ENCODE measurements at regions not wholly inside any gene's neighbourhood (a gene's known extent, or its start where the extent isn't known, plus 50 kb on each side); places are given as distances from the start of the nearest gene placed in this dataset.

- no peaks in the 10 kb centered on the region for H3K27me3 ChIP-seq (ENCODE audit: control insufficient read depth in 3 of 3, insufficient read depth in 3 of 3, low read depth in 1 of 3, low read length in 3 of 3)
- H3K4me2 ChIP-seq (ENCODE audit: insufficient read depth, low read length, poor library complexity, severe bottlenecking), result no peak overlapping the region
- H4K8ac ChIP-seq (ENCODE audit: low read depth, low read length), result no peak overlapping the region
- no peak overlapping the region for H2BK12ac ChIP-seq (ENCODE audit: low read length)
- no peak overlapping the region for H3K27ac ChIP-seq (replicated peaks; ENCODE audit: low read length)
- no peak overlapping the region for H2AK5ac ChIP-seq (ENCODE audit: low read depth, low read length)
- no peak overlapping the region for H3K9ac ChIP-seq (ENCODE audit: low read depth, low read length, poor library complexity)
- H2AFZ ChIP-seq (ENCODE audit: low read length), result no peak overlapping the region
- H3K9me3 ChIP-seq (replicated peaks in 1 of 2; ENCODE audit: control insufficient read depth in 2 of 2, insufficient read depth in 1 of 2, low read depth in 1 of 2, low read length in 2 of 2), result no peaks in the 10 kb centered on the region
- no peak overlapping the region for H3K4me3 ChIP-seq (ENCODE audit: low read length in 2 of 2)
- no peak for DNase-seq (ENCODE audit: low spot score)
- H3K4ac ChIP-seq (ENCODE audit: low read length), result no peak overlapping the region
- H3K36me3 ChIP-seq (replicated peaks in 1 of 2; ENCODE audit: control insufficient read depth in 2 of 2, insufficient read depth in 2 of 2, low read length in 2 of 2), result no peaks in the 10 kb centered on the region
- H2BK15ac ChIP-seq (ENCODE audit: low read length), result no peak overlapping the region
- H3K14ac ChIP-seq (ENCODE audit: low read length), result no peak overlapping the region
- no peak overlapping the region for H4K91ac ChIP-seq (ENCODE audit: low read depth, low read length, poor library complexity)
- H3K18ac ChIP-seq (ENCODE audit: low read length), result no peak overlapping the region
- no peaks in the 10 kb centered on the region for H3K4me1 ChIP-seq (ENCODE audit: control insufficient read depth in 2 of 2, insufficient read depth in 1 of 2, low read depth in 1 of 2, low read length in 2 of 2)
- H3K23ac ChIP-seq (ENCODE audit: low read depth, low read length, poor library complexity), result no peak overlapping the region
- no peak overlapping the region for H2BK120ac ChIP-seq (ENCODE audit: low read depth, low read length)
- WGBS, 2 donors (ENCODE audit: extremely low coverage in 2 of 2, insufficient read length in 2 of 2, insufficient replicate concordance in 1 of 2), result no CpG with 5 or more reads among the region's 3 CpGs
- no peaks in the 10 kb centered on the region for H3K79me1 ChIP-seq (ENCODE audit: low read depth, low read length)
- no peak overlapping the region for H2BK5ac ChIP-seq (ENCODE audit: low read length)
Observed at GRCh38 chr11:24238771-24239645, 257.8 kb upstream of the LUZP2 start.

DNA sequence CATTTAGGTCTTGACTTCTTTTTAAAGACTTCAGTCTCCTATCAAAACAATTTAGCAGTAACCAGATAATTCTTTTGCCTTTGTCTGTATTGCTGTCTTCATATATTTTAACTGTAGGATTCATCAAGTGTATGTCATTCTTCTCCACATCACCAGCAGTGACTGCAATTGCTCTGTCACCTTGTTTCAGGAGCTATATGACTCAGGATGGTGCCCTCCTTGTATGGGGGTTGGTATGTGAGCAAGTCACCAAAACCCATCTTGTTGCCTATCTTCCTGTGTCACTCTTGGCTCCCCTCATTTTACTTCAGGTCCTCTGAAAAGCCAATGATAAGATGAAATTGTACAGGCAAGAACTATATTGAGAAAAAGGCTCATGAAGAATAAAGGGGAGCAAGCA lies 256.9 kb upstream of the LUZP2 start:
- H3K4me3 ChIP-seq (ENCODE audit: low read length in 2 of 2), result no peak overlapping the region
- no peak overlapping the region for H3K14ac ChIP-seq (ENCODE audit: low read length)
- no peak overlapping the region for H3K4ac ChIP-seq (ENCODE audit: low read length)
- H4K8ac ChIP-seq (ENCODE audit: low read depth, low read length), result no peak overlapping the region
- no peaks in the 10 kb centered on the region for H3K4me1 ChIP-seq (ENCODE audit: control insufficient read depth in 2 of 2, insufficient read depth in 1 of 2, low read depth in 1 of 2, low read length in 2 of 2)
- H3K79me1 ChIP-seq (ENCODE audit: low read depth, low read length), result no peaks in the 10 kb centered on the region
- no peak for DNase-seq (ENCODE audit: low spot score)
- H2BK12ac ChIP-seq (ENCODE audit: low read length), result no peak overlapping the region
- H3K18ac ChIP-seq (ENCODE audit: low read length), result no peak overlapping the region
- H2BK15ac ChIP-seq (ENCODE audit: low read length), result no peak overlapping the region
- H3K9ac ChIP-seq (ENCODE audit: low read depth, low read length, poor library complexity), result no peak overlapping the region
- no peaks in the 10 kb centered on the region for H3K9me3 ChIP-seq (replicated peaks in 1 of 2; ENCODE audit: control insufficient read depth in 2 of 2, insufficient read depth in 1 of 2, low read depth in 1 of 2, low read length in 2 of 2)
- H3K23ac ChIP-seq (ENCODE audit: low read depth, low read length, poor library complexity), result no peak overlapping the region
- H4K91ac ChIP-seq (ENCODE audit: low read depth, low read length, poor library complexity), result no peak overlapping the region
- no peak overlapping the region for H2AFZ ChIP-seq (ENCODE audit: low read length)
- H3K27ac ChIP-seq (replicated peaks; ENCODE audit: low read length), result no peak overlapping the region
- H3K36me3 ChIP-seq (replicated peaks in 1 of 2; ENCODE audit: control insufficient read depth in 2 of 2, insufficient read depth in 2 of 2, low read length in 2 of 2), result no peaks in the 10 kb centered on the region
- H3K4me2 ChIP-seq (ENCODE audit: insufficient read depth, low read length, poor library complexity, severe bottlenecking), result no peak overlapping the region
- no peaks in the 10 kb centered on the region for H3K27me3 ChIP-seq (ENCODE audit: control insufficient read depth in 3 of 3, insufficient read depth in 3 of 3, low read depth in 1 of 3, low read length in 3 of 3)
- no peak overlapping the region for H2AK5ac ChIP-seq (ENCODE audit: low read depth, low read length)
- no peak overlapping the region for H2BK5ac ChIP-seq (ENCODE audit: low read length)
- H2BK120ac ChIP-seq (ENCODE audit: low read depth, low read length), result no peak overlapping the region

DNA sequence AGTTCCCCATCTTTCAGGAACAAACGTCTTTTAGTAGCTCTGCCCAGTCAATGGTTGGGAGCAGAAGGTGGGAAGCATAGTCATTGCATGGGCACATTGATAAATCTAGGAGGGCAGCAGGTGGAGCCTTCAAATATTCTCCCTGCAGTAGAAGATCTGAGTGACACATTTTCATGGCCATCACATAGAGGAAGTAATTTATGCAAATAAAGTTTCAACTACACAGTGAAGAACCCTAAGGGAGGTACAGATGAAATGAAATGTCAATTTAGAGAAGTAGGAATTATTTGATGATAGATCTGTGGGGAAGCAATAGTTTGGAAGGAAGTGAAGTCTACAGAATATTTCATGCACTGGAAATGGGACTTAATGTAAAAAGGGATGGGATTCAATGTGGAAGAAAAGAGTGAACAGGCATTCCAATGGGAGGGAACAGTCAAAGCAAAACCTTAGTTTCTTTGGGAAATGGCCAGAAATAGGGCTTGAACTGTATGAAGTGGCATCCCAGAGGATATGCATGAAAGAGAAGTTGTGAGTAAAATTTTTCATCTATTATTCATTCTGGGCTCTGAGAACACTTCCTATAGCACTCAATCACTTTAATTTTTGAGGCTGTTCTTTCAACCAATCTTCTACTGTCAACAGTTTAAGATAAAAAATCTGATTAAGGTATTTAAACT lies 256.2 kb upstream of the LUZP2 start:
- no peaks in the 10 kb centered on the region for H3K9me3 ChIP-seq (replicated peaks in 1 of 2; ENCODE audit: control insufficient read depth in 2 of 2, insufficient read depth in 1 of 2, low read depth in 1 of 2, low read length in 2 of 2)
- no CpG with 5 or more reads among the region's 1 CpG for WGBS, 2 donors (ENCODE audit: extremely low coverage in 2 of 2, insufficient read length in 2 of 2, insufficient replicate concordance in 1 of 2)
- no peaks in the 10 kb centered on the region for H3K27me3 ChIP-seq (ENCODE audit: control insufficient read depth in 3 of 3, insufficient read depth in 3 of 3, low read depth in 1 of 3, low read length in 3 of 3)
- H4K91ac ChIP-seq (ENCODE audit: low read depth, low read length, poor library complexity), result no peak overlapping the region
- DNase-seq (ENCODE audit: low spot score), result no peak
- H3K4ac ChIP-seq (ENCODE audit: low read length), result no peak overlapping the region
- H2BK120ac ChIP-seq (ENCODE audit: low read depth, low read length), result no peak overlapping the region
- no peaks in the 10 kb centered on the region for H3K4me1 ChIP-seq (ENCODE audit: control insufficient read depth in 2 of 2, insufficient read depth in 1 of 2, low read depth in 1 of 2, low read length in 2 of 2)
- H3K9ac ChIP-seq (ENCODE audit: low read depth, low read length, poor library complexity), result no peak overlapping the region
- H2AK5ac ChIP-seq (ENCODE audit: low read depth, low read length), result no peak overlapping the region
- no peak overlapping the region for H3K27ac ChIP-seq (replicated peaks; ENCODE audit: low read length)
- H3K79me1 ChIP-seq (ENCODE audit: low read depth, low read length), result no peaks in the 10 kb centered on the region
- H4K8ac ChIP-seq (ENCODE audit: low read depth, low read length), result no peak overlapping the region
- H3K23ac ChIP-seq (ENCODE audit: low read depth, low read length, poor library complexity), result no peak overlapping the region
- no peak overlapping the region for H2AFZ ChIP-seq (ENCODE audit: low read length)
- no peak overlapping the region for H3K14ac ChIP-seq (ENCODE audit: low read length)
- no peak overlapping the region for H2BK5ac ChIP-seq (ENCODE audit: low read length)
- no peak overlapping the region for H3K4me3 ChIP-seq (ENCODE audit: low read length in 2 of 2)
- H3K4me2 ChIP-seq (ENCODE audit: insufficient read depth, low read length, poor library complexity, severe bottlenecking), result no peak overlapping the region
- no peak overlapping the region for H2BK15ac ChIP-seq (ENCODE audit: low read length)
- H3K36me3 ChIP-seq (replicated peaks in 1 of 2; ENCODE audit: control insufficient read depth in 2 of 2, insufficient read depth in 2 of 2, low read length in 2 of 2), result no peaks in the 10 kb centered on the region
- H2BK12ac ChIP-seq (ENCODE audit: low read length), result no peak overlapping the region
- no peak overlapping the region for H3K18ac ChIP-seq (ENCODE audit: low read length)

- Histone ChIP-seq H2AK5ac (ENCODE audit: low read depth, low read length) (no peak overlapping the region), H3K23ac (ENCODE audit: low read depth, low read length, poor library complexity) (no peak overlapping the region), H3K4me2 (ENCODE audit: insufficient read depth, low read length, poor library complexity, severe bottlenecking) (no peak overlapping the region), H3K4me1 (ENCODE audit: control insufficient read depth in 2 of 2, insufficient read depth in 1 of 2, low read depth in 1 of 2, low read length in 2 of 2) (no peaks in the 10 kb centered on the region), H3K14ac (ENCODE audit: low read length) (no peak overlapping the region), H3K36me3 (replicated peaks in 1 of 2; ENCODE audit: control insufficient read depth in 2 of 2, insufficient read depth in 2 of 2, low read length in 2 of 2) (no peaks in the 10 kb centered on the region), H2BK120ac (ENCODE audit: low read depth, low read length) (no peak overlapping the region), H2BK5ac (ENCODE audit: low read length) (no peak overlapping the region), H3K9me3 (replicated peaks in 1 of 2; ENCODE audit: control insufficient read depth in 2 of 2, insufficient read depth in 1 of 2, low read depth in 1 of 2, low read length in 2 of 2) (no peaks in the 10 kb centered on the region), H3K27ac (replicated peaks; ENCODE audit: low read length) (no peak overlapping the region), H4K91ac (ENCODE audit: low read depth, low read length, poor library complexity) (no peak overlapping the region), H4K8ac (ENCODE audit: low read depth, low read length) (no peak overlapping the region), H2BK15ac (ENCODE audit: low read length) (no peak overlapping the region), H3K4me3 (ENCODE audit: low read length in 2 of 2) (no peak overlapping the region), H3K9ac (ENCODE audit: low read depth, low read length, poor library complexity) (no peak overlapping the region), H3K4ac (ENCODE audit: low read length) (no peak overlapping the region), H3K18ac (ENCODE audit: low read length) (no peak overlapping the region), H3K79me1 (ENCODE audit: low read depth, low read length) (no peaks in the 10 kb centered on the region), H2BK12ac (ENCODE audit: low read length) (no peak overlapping the region), H3K27me3 (ENCODE audit: control insufficient read depth in 3 of 3, insufficient read depth in 3 of 3, low read depth in 1 of 3, low read length in 3 of 3) (no peaks in the 10 kb centered on the region), H2AFZ (ENCODE audit: low read length) (no peak overlapping the region)
- no peak for DNase-seq (ENCODE audit: low spot score)
- WGBS, 2 donors (ENCODE audit: extremely low coverage in 2 of 2, insufficient read length in 2 of 2, insufficient replicate concordance in 1 of 2), result no CpG with 5 or more reads among the region's 1 CpG
Observed at GRCh38 chr11:24246715-24247114, 250.1 kb upstream of the LUZP2 start.
